ENCODE measurements at regions not wholly inside any gene's neighbourhood (a gene's known extent, or its start where the extent isn't known, plus 50 kb on each side); places are given as distances from the start of the nearest gene placed in this dataset.
"Not testable (repeated sequence)": the region's sequence is repeated elsewhere in the genome, so short reads cannot be mapped to it uniquely, and the experiment has no call there.

GRCh38 chr13:58655086-58655485, 1023.5 kb downstream of the PCDH17 start:
- DNase-seq = no peak

- DNase-seq = no peak
Observed at GRCh38 chr13:58660826-58661225, 1029.3 kb downstream of the PCDH17 start.

GRCh38 chr13:58666331-58666730, 1034.8 kb downstream of the PCDH17 start:
- DNase-seq = no peak

GRCh38 chr13:58667096-58667495, 1035.6 kb downstream of the PCDH17 start:
- DNase-seq = no peak

- no peak for DNase-seq
Observed at GRCh38 chr13:58680115-58680514, 1048.6 kb downstream of the PCDH17 start.

- no peak for DNase-seq
Observed at GRCh38 chr13:58682616-58683015, 1051.1 kb downstream of the PCDH17 start.

GRCh38 chr13:58687148-58687547, 1055.6 kb downstream of the PCDH17 start:
- no peak for DNase-seq

- DNase-seq = no peak
Observed at GRCh38 chr13:58698531-58698930, 1067.0 kb downstream of the PCDH17 start.

GRCh38 chr13:58704953-58705352, 1073.4 kb downstream of the PCDH17 start:
- no peak for DNase-seq

GRCh38 chr13:58706421-58706820, 1074.9 kb downstream of the PCDH17 start:
- DNase-seq = no peak

GRCh38 chr13:58712191-58712590, 1080.6 kb downstream of the PCDH17 start:
- DNase-seq = no peak

GRCh38 chr13:58714016-58714415, 1082.5 kb downstream of the PCDH17 start:
- DNase-seq = not testable (repeated sequence)

GRCh38 chr13:58721273-58721672, 1089.7 kb downstream of the PCDH17 start:
- DNase-seq = no peak

- DNase-seq = no peak
Observed at GRCh38 chr13:58728126-58728525, 1096.6 kb downstream of the PCDH17 start.

GRCh38 chr13:58729361-58729760, 1097.8 kb downstream of the PCDH17 start:
- peak; percentile 96 to 98 for DNase-seq

- no peak for DNase-seq
Observed at GRCh38 chr13:58744686-58745085, 1113.1 kb downstream of the PCDH17 start.

GRCh38 chr13:58767566-58767965, 1136.0 kb downstream of the PCDH17 start:
- no peak for DNase-seq

GRCh38 chr13:58773280-58773859, 1141.8 kb downstream of the PCDH17 start:
- DNase-seq = no peak

GRCh38 chr13:58782736-58783135, 1151.2 kb downstream of the PCDH17 start:
- DNase-seq = no peak

GRCh38 chr13:58792854-58793253, 1161.3 kb downstream of the PCDH17 start:
- DNase-seq = no peak

GRCh38 chr13:58795715-58796114, 1164.2 kb downstream of the PCDH17 start:
- DNase-seq = no peak

- DNase-seq = no peak
Observed at GRCh38 chr13:58804832-58805231, 1173.3 kb downstream of the PCDH17 start.

GRCh38 chr13:58806401-58806800, 1174.9 kb downstream of the PCDH17 start:
- DNase-seq = no peak

- no peak for DNase-seq
Observed at GRCh38 chr13:58823701-58824100, 1192.2 kb downstream of the PCDH17 start.

GRCh38 chr13:58827904-58828303, 1196.4 kb downstream of the PCDH17 start:
- DNase-seq = no peak

GRCh38 chr13:58830841-58831240, 1199.3 kb downstream of the PCDH17 start:
- DNase-seq = no peak

Data from NCI-H526 (cell line).